Esophagus muscularis mucosa (tissue), 3 donors: ENCODE measurements at regions not wholly inside any gene's neighbourhood (a gene's known extent, or its start where the extent isn't known, plus 50 kb on each side); places are given as distances from the start of the nearest gene placed in this dataset.

Experiments used
- CTCF ChIP-seq, 3 experiments: fragments of 200-600 bp in 2 of 3; fragments of 450-650 bp in 1 of 3; sonication (generic) in 2 of 3; IDR thresholded peaks; one replicate each; pipeline ENCODE4 v1.5.1; 2017 to 2019; ENCODE audit warnings: antibody characterized with exemption in 3 of 3, mild to moderate bottlenecking in 2 of 3, moderate library complexity in 1 of 3
- POLR2A ChIP-seq: fragments of 450-650 bp; IDR thresholded peaks from one replicate; pipeline ENCODE4 v1.6.1; 2017; ENCODE audit warnings: antibody characterized with exemption, moderate library complexity, mild to moderate bottlenecking, low read depth

- TF ChIP-seq CTCF (IDR thresholded peaks at IDR 0.05), result no peak
- TF ChIP-seq POLR2A, result no peak
Observed at GRCh38 chr22:26972286-26972685, 314.9 kb downstream of the MIAT start.
